Endothelial cell of umbilical vein (primary cell): ENCODE measurements at regions not wholly inside any gene's neighbourhood (a gene's known extent, or its start where the extent isn't known, plus 50 kb on each side); places are given as distances from the start of the nearest gene placed in this dataset.
"Not testable (repeated sequence)": the region's sequence is repeated elsewhere in the genome, so short reads cannot be mapped to it uniquely, and the experiment has no call there.

Experiments
- BruUV-seq: library from RNA; stranded (reverse); fragments of 400-500 nt; replicated peaks from 2 replicates; lab custom pipeline; 2021; lab: Mats Ljungman, UMichigan
- CTCF ChIA-PET: fragments of 300-600, 350-600 bp; sonication (Branson Sonifier 250); formaldehyde crosslinking; loops from one replicate; lab custom pipeline; 2021; ENCODE audit warnings: antibody characterized with exemption, inconsistent platforms; lab: Charles Lee
- POLR2A ChIA-PET: fragments of 300-600, 350-600 bp; sonication (Branson Sonifier 250); formaldehyde crosslinking; loops from one replicate; lab custom pipeline; 2021; ENCODE audit warnings: antibody characterized with exemption, inconsistent platforms; lab: Charles Lee
- DNase-seq: peaks from one replicate; pipeline ENCODE4 v3.0.0-alpha.2; 2011; ENCODE audit warnings: low read depth, low spot score
- FAIRE-seq: peaks from 2 replicates; lab custom pipeline; 2011; peaks lifted over from hg19 to GRCh38; lab: Jason Lieb, UNC
- H2AFZ ChIP-seq: 2 replicates; pipeline ENCODE4 v1.6.0; 2012; ENCODE audit warnings: low read depth, low read length, control low read depth, inconsistent platforms
- H3K27ac ChIP-seq: 2 replicates; pipeline ENCODE4 v1.5.1; 2011; ENCODE audit warnings: low read depth, mild to moderate bottlenecking, control low read depth, low read length, moderate library complexity; ENCODE audit not compliant: insufficient read depth
- H3K27me3 ChIP-seq, 2 experiments: 2 replicates each; pipeline versions ENCODE4 v1.6.0 to v1.6.1; 2011; ENCODE audit warnings: low read length in 2 of 2, mixed read lengths in 1 of 2; ENCODE audit not compliant: control insufficient read depth in 2 of 2, insufficient read depth in 2 of 2
- H3K36me3 ChIP-seq, 2 experiments: 2 replicates in 1 of 2; 3 replicates in 1 of 2; pipeline ENCODE4 v1.5.1; 2011; ENCODE audit warnings: low read length in 2 of 2, mild to moderate bottlenecking in 1 of 2, moderate library complexity in 1 of 2; ENCODE audit not compliant: control insufficient read depth in 2 of 2, insufficient read depth in 2 of 2; ENCODE audit errors: extremely low read depth in 1 of 2
- H3K4me1 ChIP-seq: 3 replicates; pipeline ENCODE4 v1.5.1; 2011; ENCODE audit warnings: mild to moderate bottlenecking, low read length; ENCODE audit not compliant: control insufficient read depth, insufficient read depth; ENCODE audit errors: extremely low read depth
- H3K4me2 ChIP-seq: 2 replicates; pipeline ENCODE4 v1.6.1; 2011; ENCODE audit warnings: low read length, control low read depth, mixed read lengths; ENCODE audit not compliant: insufficient read depth
- H3K4me3 ChIP-seq, 3 experiments: fragments of 200-600 bp in 1 of 3; sonication (generic), shearing (Covaris generic) in 1 of 3; replicated peaks in 1 of 3; 2 replicates each; pipeline ENCODE4 v1.5.1; 2011 to 2016; ENCODE audit warnings: control low read depth in 3 of 3, low read length in 3 of 3, mild to moderate bottlenecking in 2 of 3, inconsistent platforms in 1 of 3, low read depth in 1 of 3, moderate library complexity in 1 of 3; ENCODE audit not compliant: insufficient read depth in 1 of 3
- H3K79me2 ChIP-seq: 2 replicates; pipeline ENCODE4 v1.6.0; 2012; ENCODE audit warnings: low read length, inconsistent platforms; ENCODE audit not compliant: control insufficient read depth, insufficient read depth
- H3K9ac ChIP-seq: replicated peaks from 2 replicates; pipeline ENCODE3; 2011; ENCODE audit warnings: low read length, control low read depth; ENCODE audit not compliant: insufficient read depth; ENCODE audit errors: extremely low read depth
- H3K9me1 ChIP-seq: replicated peaks from 3 replicates; pipeline ENCODE4 v1.6.0; 2011; ENCODE audit warnings: mild to moderate bottlenecking, low read length; ENCODE audit not compliant: control insufficient read depth, insufficient read depth; ENCODE audit errors: extremely low read depth
- H3K9me3 ChIP-seq: replicated peaks from 2 replicates; pipeline ENCODE4 v1.5.1; 2012; ENCODE audit warnings: low read length, inconsistent platforms; ENCODE audit not compliant: control insufficient read depth, insufficient read depth
- H4K20me1 ChIP-seq: replicated peaks from 2 replicates; pipeline ENCODE3; 2011; ENCODE audit warnings: mild to moderate bottlenecking, low read length; ENCODE audit not compliant: control insufficient read depth, insufficient read depth; ENCODE audit errors: extremely low read depth
- CTCF ChIP-seq, 2 donors: IDR thresholded peaks; 1 replicate in 1 of 2; 2 replicates in 1 of 2; pipeline ENCODE4 v1.5.1; 2011; ENCODE audit warnings: low read length in 2 of 2, mild to moderate bottlenecking in 2 of 2, moderate library complexity in 2 of 2, control low read depth in 1 of 2, inconsistent platforms in 1 of 2, low read depth in 1 of 2; ENCODE audit not compliant: insufficient read depth in 1 of 2; ENCODE audit errors: extremely low read depth in 1 of 2
- FOS ChIP-seq: IDR thresholded peaks from 2 replicates; pipeline ENCODE4 v1.6.1; 2011; ENCODE audit warnings: mild to moderate bottlenecking, low read length, moderate library complexity, borderline replicate concordance; ENCODE audit not compliant: insufficient read depth
- GATA2 ChIP-seq: IDR thresholded peaks from 2 replicates; pipeline ENCODE4 v1.7.0; 2011; ENCODE audit warnings: low read depth, mild to moderate bottlenecking, moderate library complexity, mixed read lengths, low read length; ENCODE audit not compliant: insufficient read length, insufficient read depth
- dilution Hi-C: fragments of 300-500 bp; cut with MboI; formaldehyde crosslinking; loops from one replicate; pipeline ENCODE4 v1.15.0; 2019; ENCODE audit warnings: low sequenced_read_pairs; ENCODE audit not compliant: extremely low pct_ligation_motif_present
- intact Hi-C: fragments of 100-400 bp; cut with micrococcal nuclease; formaldehyde crosslinking; loops from one replicate; pipeline ENCODE4 v1.10.0; 2022

GRCh38 chr3:181326637-181327223 is 337.2 kb upstream of the DNAJC19 start:
- DNase-seq = peak; percentile 54
- BruUV-seq = no TSS peak
- Histone ChIP-seq H3K79me2 (no peaks in the 10 kb centered on the region), H4K20me1 (no peaks in the 10 kb centered on the region), H3K9me1 (no peaks in the 10 kb centered on the region), H2AFZ (no peak overlapping the region), H3K9ac (no peak overlapping the region), H3K27me3 (no peaks in the 10 kb centered on the region), H3K9me3 (no peaks in the 10 kb centered on the region), H3K36me3 (no peaks in the 10 kb centered on the region), H3K4me3 (no peak overlapping the region), H3K27ac (no peak overlapping the region), H3K4me1 (no peaks in the 10 kb centered on the region), H3K4me2 (no peak overlapping the region)
- no peak for TF ChIP-seq GATA2
- peak; percentile 54 to 58 for TF ChIP-seq CTCF (IDR thresholded peaks at IDR 0.05; ENCODE audit: extremely low read depth in 1 of 2, insufficient read depth in 1 of 2, low read depth in 1 of 2, low read length in 2 of 2)
- TF ChIP-seq FOS = no peak
- POLR2A ChIA-PET = interaction anchor here (0.6 kb wide), 1 partner anchor 283 kb away, joined by 5 read pairs; no protein-coding TSS in a partner anchor
- CTCF ChIA-PET = interaction anchor here (0.8 to 5.7 kb wide), 33 partner anchors 10 to 1357 kb away, joined by 3 to 312 read pairs (median 4); partner anchors contain the start of gene SOX2
- intact Hi-C loops = loop anchor here (1.0 to 2.0 kb wide), 4 partner anchors 238 to 1357 kb away; no protein-coding TSS in a partner anchor
- peak; percentile 62 for FAIRE-seq
- dilution Hi-C loops = no loop called here

- POLR2A ChIA-PET, FAIRE-seq, H3K4me2 ChIP-seq, H3K27ac ChIP-seq, H3K79me2 ChIP-seq, H3K27me3 ChIP-seq, H2AFZ ChIP-seq, intact Hi-C loops, H3K9me1 ChIP-seq, H3K4me1 ChIP-seq, H4K20me1 ChIP-seq, DNase-seq, H3K9me3 ChIP-seq, H3K9ac ChIP-seq, dilution Hi-C loops, H3K4me3 ChIP-seq, H3K36me3 ChIP-seq, BruUV-seq: not testable (repeated sequence)
- CTCF ChIA-PET = interaction anchor here (1.3 to 4.3 kb wide), 3 partner anchors 12 to 377 kb away, joined by 3 to 54 read pairs (median 4); no protein-coding TSS in a partner anchor
Observed at GRCh38 chr3:181324516-181324915, 335.0 kb upstream of the DNAJC19 start.
